NCI-H1417 treated with DMSO at 0.1 percent for 48 hours (cell line): ENCODE measurements at regions not wholly inside any gene's neighbourhood (a gene's known extent, or its start where the extent isn't known, plus 50 kb on each side); places are given as distances from the start of the nearest gene placed in this dataset.
"Not testable (repeated sequence)": the region's sequence is repeated elsewhere in the genome, so short reads cannot be mapped to it uniquely, and the experiment has no call there.

Experiments
- DNase-seq: peaks from one replicate; lab custom pipeline; 2025; lab: John Stamatoyannopoulos, UW

GRCh38 chr3:176628101-176628639 is 569.1 kb downstream of the TBL1XR1 start:
- no peak for DNase-seq

GRCh38 chr3:176623468-176624150 is 573.7 kb downstream of the TBL1XR1 start:
- DNase-seq: no peak

GRCh38 chr3:176619833-176620232 is 577.4 kb downstream of the TBL1XR1 start:
- DNase-seq: no peak

GRCh38 chr3:176615826-176616225 is 581.5 kb downstream of the TBL1XR1 start:
- no peak for DNase-seq

- no peak for DNase-seq
These were observed 585.6 kb downstream of the TBL1XR1 start for GRCh38 chr3:176611703-176612102.

- DNase-seq: no peak
These were observed 587.9 kb downstream of the TBL1XR1 start for GRCh38 chr3:176609361-176609760.

- DNase-seq: not testable (repeated sequence)
These were observed 591.7 kb downstream of the TBL1XR1 start for GRCh38 chr3:176605553-176605952.

GRCh38 chr3:176595307-176595706 is 602.0 kb downstream of the TBL1XR1 start:
- no peak for DNase-seq

- no peak for DNase-seq
These were observed 606.6 kb downstream of the TBL1XR1 start for GRCh38 chr3:176590722-176591121.

- no peak for DNase-seq
These were observed 610.2 kb downstream of the TBL1XR1 start for GRCh38 chr3:176587089-176587488.

- no peak for DNase-seq
These were observed 612.7 kb downstream of the TBL1XR1 start for GRCh38 chr3:176584413-176585176.

- DNase-seq: no peak
These were observed 613.3 kb downstream of the TBL1XR1 start for GRCh38 chr3:176583956-176584355.

GRCh38 chr3:176581589-176581988 is 615.7 kb downstream of the TBL1XR1 start:
- no peak for DNase-seq

- DNase-seq: no peak
These were observed 617.5 kb downstream of the TBL1XR1 start for GRCh38 chr3:176579711-176580185.

GRCh38 chr3:176578316-176578715 is 619.0 kb downstream of the TBL1XR1 start:
- no peak for DNase-seq

- DNase-seq: no peak
These were observed 619.8 kb downstream of the TBL1XR1 start for GRCh38 chr3:176577447-176577846.

GRCh38 chr3:176574786-176575185 is 622.5 kb downstream of the TBL1XR1 start:
- DNase-seq: no peak

GRCh38 chr3:176571926-176572325 is 625.4 kb downstream of the TBL1XR1 start:
- DNase-seq: no peak

GRCh38 chr3:176570992-176571391 is 626.3 kb downstream of the TBL1XR1 start:
- no peak for DNase-seq

GRCh38 chr3:176568189-176568588 is 629.1 kb downstream of the TBL1XR1 start:
- no peak for DNase-seq

- DNase-seq: no peak
These were observed 630.5 kb downstream of the TBL1XR1 start for GRCh38 chr3:176566757-176567156.

- DNase-seq: no peak
These were observed 635.0 kb downstream of the TBL1XR1 start for GRCh38 chr3:176562331-176562730.

- DNase-seq: no peak
These were observed 635.5 kb downstream of the TBL1XR1 start for GRCh38 chr3:176561826-176562225.
